H1 (cell line): ENCODE measurements at regions not wholly inside any gene's neighbourhood (a gene's known extent, or its start where the extent isn't known, plus 50 kb on each side); places are given as distances from the start of the nearest gene placed in this dataset.

Experiments used
- CHD1 ChIP-seq: IDR thresholded peaks from 2 replicates; pipeline ENCODE4 v1.6.1; 2012; ENCODE audit warnings: low read depth, low read length, improper control_type of control experiment
- CHD7 ChIP-seq: fragments of 300-600 bp; sonication (generic); IDR thresholded peaks from 2 replicates; pipeline ENCODE4 v1.7.1; 2012; ENCODE audit warnings: low read length, moderate library complexity, mild to moderate bottlenecking, inconsistent platforms; ENCODE audit not compliant: insufficient replicate concordance
- USF2 ChIP-seq: IDR thresholded peaks from 2 replicates; pipeline ENCODE4 v1.6.1; 2011; ENCODE audit warnings: low read length, improper control_type of control experiment
- TF ChIP-seq, protein P1 (sequence below): IDR thresholded peaks from 2 replicates; pipeline ENCODE4 v1.6.1; 2012; ENCODE audit warnings: inconsistent platforms

- TF ChIP-seq CHD7 = no peak
- TF ChIP-seq USF2 = no peak
- TF ChIP-seq, protein P1, sequence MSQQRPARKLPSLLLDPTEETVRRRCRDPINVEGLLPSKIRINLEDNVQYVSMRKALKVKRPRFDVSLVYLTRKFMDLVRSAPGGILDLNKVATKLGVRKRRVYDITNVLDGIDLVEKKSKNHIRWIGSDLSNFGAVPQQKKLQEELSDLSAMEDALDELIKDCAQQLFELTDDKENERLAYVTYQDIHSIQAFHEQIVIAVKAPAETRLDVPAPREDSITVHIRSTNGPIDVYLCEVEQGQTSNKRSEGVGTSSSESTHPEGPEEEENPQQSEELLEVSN = no peak
- no peak for TF ChIP-seq CHD1
These were observed 171.9 kb upstream of the JARID2 start (continued) for GRCh38 chr6:15073883-15074465.
